ENCODE measurements at regions not wholly inside any gene's neighbourhood (a gene's known extent, or its start where the extent isn't known, plus 50 kb on each side); places are given as distances from the start of the nearest gene placed in this dataset.
"Not testable (repeated sequence)": the region's sequence is repeated elsewhere in the genome, so short reads cannot be mapped to it uniquely, and the experiment has no call there.

DNA sequence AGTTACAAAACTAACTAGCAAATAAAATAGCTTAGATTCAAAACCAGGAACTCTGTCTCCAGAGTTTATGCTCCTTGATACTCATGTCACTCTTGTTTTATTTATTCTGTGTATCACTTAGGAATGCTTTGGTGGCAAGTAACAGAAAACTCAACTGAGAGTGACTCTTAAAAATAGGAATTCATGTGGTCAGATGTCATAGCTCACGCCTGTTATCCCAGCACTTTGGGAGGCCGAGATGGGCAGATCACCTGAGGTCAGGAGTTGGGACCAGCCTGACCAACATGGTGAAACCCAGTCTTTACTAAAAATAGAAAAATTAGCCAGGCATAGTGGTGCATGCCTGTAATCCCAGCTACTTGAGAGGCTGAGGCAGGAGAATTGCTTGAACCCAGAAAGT lies 252.1 kb downstream of the ENC1 start:
- H4K91ac ChIP-seq (replicated peaks; ENCODE audit: insufficient read length, low read length); H3K9me3 ChIP-seq (ENCODE audit: insufficient read depth in 2 of 2, low read depth in 1 of 2, low read length in 1 of 2); H3K23me2 ChIP-seq (ENCODE audit: low read depth, low read length); H3K27me3 ChIP-seq (replicated peaks in 1 of 4; ENCODE audit: control insufficient read depth in 3 of 4, extremely low read depth in 1 of 4, insufficient read depth in 3 of 4, low read length in 3 of 4); H3K36me3 ChIP-seq (ENCODE audit: control insufficient read depth in 2 of 4, insufficient read depth in 4 of 4, low read length in 3 of 4); H2BK15ac ChIP-seq (ENCODE audit: low read length); H3K4me2 ChIP-seq (ENCODE audit: insufficient read depth in 1 of 2, low read depth in 2 of 2, low read length in 2 of 2); H3K23ac ChIP-seq (ENCODE audit: insufficient read length); H2BK120ac ChIP-seq (replicated peaks; ENCODE audit: low read depth, low read length); H3K4ac ChIP-seq (replicated peaks; ENCODE audit: insufficient read length, low read depth, low read length); H3K27ac ChIP-seq (ENCODE audit: low read depth, low read length); H4K8ac ChIP-seq (ENCODE audit: extremely low read depth, insufficient read depth, low read length); H2BK20ac ChIP-seq (ENCODE audit: low read length); POLR2A ChIA-PET (ENCODE audit: partially characterized antibody); H2AFZ ChIP-seq (ENCODE audit: low read length); H4K20me1 ChIP-seq (replicated peaks in 1 of 2; ENCODE audit: control insufficient read depth in 1 of 2, insufficient read depth in 2 of 2, low read length in 2 of 2); H3K4me1 ChIP-seq (replicated peaks in 1 of 4; ENCODE audit: control insufficient read depth in 3 of 4, insufficient read depth in 4 of 4, low read length in 3 of 4); DNase-seq (ENCODE audit: low read depth in 1 of 2, low spot score in 2 of 2); H3K79me1 ChIP-seq (ENCODE audit: low read depth, low read length); H3K9ac ChIP-seq (replicated peaks in 1 of 4; ENCODE audit: extremely low read depth in 1 of 4, low read depth in 3 of 4, low read length in 3 of 4); H3K79me2 ChIP-seq (ENCODE audit: control insufficient read depth in 1 of 2, insufficient read depth in 2 of 2, low read length in 2 of 2); H3K4me3 ChIP-seq (ENCODE audit: extremely low read depth in 1 of 4, insufficient read depth in 2 of 4, low read depth in 3 of 4, low read length in 4 of 4); H2BK12ac ChIP-seq (ENCODE audit: low read depth, low read length); H2AK5ac ChIP-seq (ENCODE audit: low read depth, low read length); FAIRE-seq; H3K56ac ChIP-seq (replicated peaks; ENCODE audit: insufficient read length, low read depth, low read length); H4K5ac ChIP-seq (ENCODE audit: insufficient read length, low read depth, low read length); H2BK5ac ChIP-seq (ENCODE audit: low read depth, low read length); H3K18ac ChIP-seq (ENCODE audit: extremely low read depth, low read length); H3K14ac ChIP-seq (ENCODE audit: insufficient read length): not testable (repeated sequence)
- CTCF ChIA-PET (ENCODE audit: partially characterized antibody) = interaction anchor here (0.6 kb wide), 1 partner anchor 1742 kb away, joined by 3 read pairs; no protein-coding TSS in a partner anchor
- WGBS, 2 experiments (ENCODE audit: extremely low coverage in 1 of 2, insufficient coverage in 1 of 2, insufficient read length in 1 of 2, insufficient replicate concordance in 2 of 2, low coverage in 1 of 2, low lambda C conversion rate in 2 of 2, missing lambda C conversion rate in 1 of 2) = 89% methylated on average over 2 of the region's 2 CpGs; no CpG with 5 or more reads in 1 of the 2 experiments
